ENCODE measurements at regions not wholly inside any gene's neighbourhood (a gene's known extent, or its start where the extent isn't known, plus 50 kb on each side); places are given as distances from the start of the nearest gene placed in this dataset.

- H3K4me3 ChIP-seq (ENCODE audit: low read length in 2 of 2), result no peak overlapping the region
- no peak overlapping the region for H3K9ac ChIP-seq (ENCODE audit: low read length in 2 of 2)
- no peaks in the 10 kb centered on the region for H3K36me3 ChIP-seq (ENCODE audit: control insufficient read depth in 2 of 2, insufficient read depth in 2 of 2, low read length in 2 of 2)
- H3K27ac ChIP-seq (ENCODE audit: low read length), result no peak overlapping the region
- H3K27me3 ChIP-seq (ENCODE audit: control insufficient read depth in 1 of 2, insufficient read depth in 2 of 2, low read length in 2 of 2), result no peaks in the 10 kb centered on the region
- no peaks in the 10 kb centered on the region for H3K4me1 ChIP-seq (ENCODE audit: control insufficient read depth, insufficient read depth, low read length)
- H3K9me3 ChIP-seq (ENCODE audit: control insufficient read depth in 2 of 2, low read length in 2 of 2), result peaks cover 0 to 2% of the 10 kb centered on the region in 2 donors
These were observed 390.4 kb upstream of the VRK2 start for GRCh38 chr2:57656198-57656597.

DNA sequence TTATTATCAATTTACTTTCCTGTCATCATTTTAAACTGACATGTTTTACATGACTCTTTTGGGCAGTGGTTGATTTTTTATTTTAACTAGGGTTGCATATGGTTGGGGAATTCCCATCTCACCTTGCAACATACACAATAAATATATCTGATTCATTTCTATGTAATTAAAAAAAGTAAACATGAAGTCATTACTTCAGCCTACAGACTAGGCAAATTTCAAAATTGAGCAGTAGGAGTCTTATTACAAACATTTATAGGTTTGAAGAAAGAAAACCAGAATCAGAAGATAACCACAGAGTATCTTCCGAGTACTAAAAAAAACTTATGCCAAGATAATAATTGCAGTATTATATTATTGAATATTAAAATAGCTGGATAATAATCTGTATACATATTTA, 377.0 kb upstream of the VRK2 start:
- Histone ChIP-seq H3K27me3 (ENCODE audit: control insufficient read depth in 1 of 2, insufficient read depth in 2 of 2, low read length in 2 of 2) (no peaks in the 10 kb centered on the region), H3K4me1 (ENCODE audit: control insufficient read depth, insufficient read depth, low read length) (no peaks in the 10 kb centered on the region), H3K36me3 (ENCODE audit: control insufficient read depth in 2 of 2, insufficient read depth in 2 of 2, low read length in 2 of 2) (no peaks in the 10 kb centered on the region), H3K9me3 (ENCODE audit: control insufficient read depth in 2 of 2, low read length in 2 of 2) (no peaks in the 10 kb centered on the region), H3K27ac (ENCODE audit: low read length) (no peak overlapping the region), H3K9ac (ENCODE audit: low read length in 2 of 2) (no peak overlapping the region), H3K4me3 (ENCODE audit: low read length in 2 of 2) (no peak overlapping the region)

DNA sequence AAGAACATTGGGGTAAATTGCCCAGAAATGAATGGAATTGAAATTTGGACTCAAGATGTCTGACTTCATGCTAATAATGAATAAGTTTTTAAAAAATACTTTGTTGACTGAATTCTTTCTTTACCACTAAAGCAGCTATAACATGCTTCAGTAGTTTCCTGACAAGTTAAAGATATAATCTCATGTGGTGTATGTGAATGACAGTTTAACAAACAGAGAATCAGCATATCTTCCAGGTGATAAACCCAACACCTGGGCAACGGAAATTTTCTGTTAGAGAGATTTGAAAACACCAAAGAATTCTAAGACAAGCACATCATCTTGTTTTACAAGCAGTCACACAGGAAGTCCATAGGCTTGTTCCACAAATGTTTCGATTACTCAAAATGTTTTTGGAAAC, 372.6 kb upstream of the VRK2 start:
- Histone ChIP-seq H3K27me3 (ENCODE audit: control insufficient read depth in 1 of 2, insufficient read depth in 2 of 2, low read length in 2 of 2) (no peaks in the 10 kb centered on the region), H3K27ac (ENCODE audit: low read length) (no peak overlapping the region), H3K9me3 (ENCODE audit: control insufficient read depth in 2 of 2, low read length in 2 of 2) (no peaks in the 10 kb centered on the region)

GRCh38 chr2:57674743-57675142, 371.9 kb upstream of the VRK2 start:
- Histone ChIP-seq H3K27ac (ENCODE audit: low read length) (no peak overlapping the region), H3K27me3 (ENCODE audit: control insufficient read depth in 1 of 2, insufficient read depth in 2 of 2, low read length in 2 of 2) (no peaks in the 10 kb centered on the region), H3K9me3 (ENCODE audit: control insufficient read depth in 2 of 2, low read length in 2 of 2) (no peaks in the 10 kb centered on the region), H3K4me3 (ENCODE audit: low read length in 2 of 2) (no peak overlapping the region), H3K36me3 (ENCODE audit: control insufficient read depth in 2 of 2, insufficient read depth in 2 of 2, low read length in 2 of 2) (no peaks in the 10 kb centered on the region), H3K4me1 (ENCODE audit: control insufficient read depth, insufficient read depth, low read length) (no peaks in the 10 kb centered on the region), H3K9ac (ENCODE audit: low read length in 2 of 2) (no peak overlapping the region)

More for the DNA sequence above, 372.6 kb upstream of the VRK2 start:
- no peaks in the 10 kb centered on the region for H3K36me3 ChIP-seq (ENCODE audit: control insufficient read depth in 2 of 2, insufficient read depth in 2 of 2, low read length in 2 of 2)
- H3K9ac ChIP-seq (ENCODE audit: low read length in 2 of 2), result no peak overlapping the region
- H3K4me1 ChIP-seq (ENCODE audit: control insufficient read depth, insufficient read depth, low read length), result no peaks in the 10 kb centered on the region
- no peak overlapping the region for H3K4me3 ChIP-seq (ENCODE audit: low read length in 2 of 2)

- H3K36me3 ChIP-seq (ENCODE audit: control insufficient read depth in 2 of 2, insufficient read depth in 2 of 2, low read length in 2 of 2), result no peaks in the 10 kb centered on the region
- no peaks in the 10 kb centered on the region for H3K27me3 ChIP-seq (ENCODE audit: control insufficient read depth in 1 of 2, insufficient read depth in 2 of 2, low read length in 2 of 2)
- H3K9ac ChIP-seq (ENCODE audit: low read length in 2 of 2), result no peak overlapping the region
- no peak overlapping the region for H3K4me3 ChIP-seq (ENCODE audit: low read length in 2 of 2)
- no peaks in the 10 kb centered on the region for H3K9me3 ChIP-seq (ENCODE audit: control insufficient read depth in 2 of 2, low read length in 2 of 2)
- H3K27ac ChIP-seq (ENCODE audit: low read length), result no peak overlapping the region
- no peaks in the 10 kb centered on the region for H3K4me1 ChIP-seq (ENCODE audit: control insufficient read depth, insufficient read depth, low read length)
These were observed 369.3 kb upstream of the VRK2 start for GRCh38 chr2:57677296-57677695.

DNA sequence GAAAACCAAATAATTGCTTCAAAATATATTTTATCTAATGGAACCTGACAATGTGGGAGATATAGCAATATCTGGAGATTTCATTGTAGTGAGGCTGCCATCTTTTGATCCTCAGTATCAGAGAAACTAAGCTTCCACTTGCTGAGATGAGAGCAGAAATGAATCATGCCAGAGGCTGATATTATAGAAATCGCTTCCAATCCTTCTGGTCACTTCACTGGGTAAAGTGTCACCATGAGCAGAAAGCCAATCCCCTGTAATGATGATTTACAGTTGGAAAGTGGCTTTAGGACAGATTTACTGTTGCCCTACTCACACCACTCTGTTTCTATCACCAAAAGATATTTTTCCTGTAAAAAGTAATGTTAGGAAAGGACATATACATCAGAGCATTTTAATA, 365.0 kb upstream of the VRK2 start:
- Histone ChIP-seq H3K27ac (ENCODE audit: low read length) (no peak overlapping the region), H3K9ac (ENCODE audit: low read length in 2 of 2) (no peak overlapping the region), H3K4me1 (ENCODE audit: control insufficient read depth, insufficient read depth, low read length) (no peaks in the 10 kb centered on the region), H3K36me3 (ENCODE audit: control insufficient read depth in 2 of 2, insufficient read depth in 2 of 2, low read length in 2 of 2) (no peaks in the 10 kb centered on the region), H3K9me3 (ENCODE audit: control insufficient read depth in 2 of 2, low read length in 2 of 2) (no peaks in the 10 kb centered on the region), H3K4me3 (ENCODE audit: low read length in 2 of 2) (no peak overlapping the region), H3K27me3 (ENCODE audit: control insufficient read depth in 1 of 2, insufficient read depth in 2 of 2, low read length in 2 of 2) (no peaks in the 10 kb centered on the region)

GRCh38 chr2:57685032-57685431, 361.6 kb upstream of the VRK2 start:
- Histone ChIP-seq H3K36me3 (ENCODE audit: control insufficient read depth in 2 of 2, insufficient read depth in 2 of 2, low read length in 2 of 2) (no peaks in the 10 kb centered on the region), H3K4me3 (ENCODE audit: low read length in 2 of 2) (no peak overlapping the region), H3K4me1 (ENCODE audit: control insufficient read depth, insufficient read depth, low read length) (no peaks in the 10 kb centered on the region)

DNA sequence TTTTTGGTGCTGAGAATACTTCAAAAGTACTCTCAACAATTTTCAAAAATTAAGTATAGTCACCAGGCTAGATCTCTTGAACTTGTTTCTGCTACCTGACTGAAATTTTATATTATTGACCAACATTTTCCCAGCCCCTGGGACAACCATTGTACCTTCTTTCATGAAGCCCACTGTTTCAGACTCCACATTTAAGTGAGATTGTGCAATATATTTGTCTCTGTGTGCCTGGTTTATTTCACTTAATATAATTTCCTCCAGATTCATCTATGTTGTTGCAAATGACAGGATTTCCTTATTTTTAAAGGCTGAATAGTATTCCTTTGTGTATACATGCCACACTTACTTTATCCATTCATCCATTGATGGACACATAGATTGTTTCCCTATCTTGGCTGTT, 354.2 kb upstream of the VRK2 start:
- H3K9me3 ChIP-seq (ENCODE audit: control insufficient read depth in 2 of 2, low read length in 2 of 2), result no peaks in the 10 kb centered on the region
- no peak overlapping the region for H3K27ac ChIP-seq (ENCODE audit: low read length)
- H3K36me3 ChIP-seq (ENCODE audit: control insufficient read depth in 2 of 2, insufficient read depth in 2 of 2, low read length in 2 of 2), result no peaks in the 10 kb centered on the region
- H3K9ac ChIP-seq (ENCODE audit: low read length in 2 of 2), result no peak overlapping the region
- no peak overlapping the region for H3K4me3 ChIP-seq (ENCODE audit: low read length in 2 of 2)
- H3K4me1 ChIP-seq (ENCODE audit: control insufficient read depth, insufficient read depth, low read length), result no peaks in the 10 kb centered on the region
- no peaks in the 10 kb centered on the region for H3K27me3 ChIP-seq (ENCODE audit: control insufficient read depth in 1 of 2, insufficient read depth in 2 of 2, low read length in 2 of 2)

More at GRCh38 chr2:57685032-57685431, 361.6 kb upstream of the VRK2 start:
- H3K9me3 ChIP-seq (ENCODE audit: control insufficient read depth in 2 of 2, low read length in 2 of 2), result no peaks in the 10 kb centered on the region
- H3K27me3 ChIP-seq (ENCODE audit: control insufficient read depth in 1 of 2, insufficient read depth in 2 of 2, low read length in 2 of 2), result no peaks in the 10 kb centered on the region
- no peak overlapping the region for H3K27ac ChIP-seq (ENCODE audit: low read length)
- no peak overlapping the region for H3K9ac ChIP-seq (ENCODE audit: low read length in 2 of 2)

GRCh38 chr2:57693177-57693576, 353.4 kb upstream of the VRK2 start:
- Histone ChIP-seq H3K9me3 (ENCODE audit: control insufficient read depth in 2 of 2, low read length in 2 of 2) (no peaks in the 10 kb centered on the region), H3K27ac (ENCODE audit: low read length) (no peak overlapping the region), H3K4me3 (ENCODE audit: low read length in 2 of 2) (no peak overlapping the region), H3K9ac (ENCODE audit: low read length in 2 of 2) (no peak overlapping the region), H3K36me3 (ENCODE audit: control insufficient read depth in 2 of 2, insufficient read depth in 2 of 2, low read length in 2 of 2) (no peaks in the 10 kb centered on the region), H3K27me3 (ENCODE audit: control insufficient read depth in 1 of 2, insufficient read depth in 2 of 2, low read length in 2 of 2) (no peaks in the 10 kb centered on the region), H3K4me1 (ENCODE audit: control insufficient read depth, insufficient read depth, low read length) (no peaks in the 10 kb centered on the region)

- Histone ChIP-seq H3K9ac (ENCODE audit: low read length in 2 of 2) (no peak overlapping the region), H3K36me3 (ENCODE audit: control insufficient read depth in 2 of 2, insufficient read depth in 2 of 2, low read length in 2 of 2) (no peaks in the 10 kb centered on the region), H3K27ac (ENCODE audit: low read length) (no peak overlapping the region), H3K27me3 (ENCODE audit: control insufficient read depth in 1 of 2, insufficient read depth in 2 of 2, low read length in 2 of 2) (no peaks in the 10 kb centered on the region), H3K4me3 (ENCODE audit: low read length in 2 of 2) (no peak overlapping the region), H3K4me1 (ENCODE audit: control insufficient read depth, insufficient read depth, low read length) (no peaks in the 10 kb centered on the region), H3K9me3 (ENCODE audit: control insufficient read depth in 2 of 2, low read length in 2 of 2) (no peaks in the 10 kb centered on the region)
These were observed 352.6 kb upstream of the VRK2 start for GRCh38 chr2:57693965-57694364.

- no peaks in the 10 kb centered on the region for H3K9me3 ChIP-seq (ENCODE audit: control insufficient read depth in 2 of 2, low read length in 2 of 2)
- no peaks in the 10 kb centered on the region for H3K27me3 ChIP-seq (ENCODE audit: control insufficient read depth in 1 of 2, insufficient read depth in 2 of 2, low read length in 2 of 2)
- no peak overlapping the region for H3K9ac ChIP-seq (ENCODE audit: low read length in 2 of 2)
- no peak overlapping the region for H3K27ac ChIP-seq (ENCODE audit: low read length)
- H3K4me1 ChIP-seq (ENCODE audit: control insufficient read depth, insufficient read depth, low read length), result no peaks in the 10 kb centered on the region
- no peak overlapping the region for H3K4me3 ChIP-seq (ENCODE audit: low read length in 2 of 2)
- H3K36me3 ChIP-seq (ENCODE audit: control insufficient read depth in 2 of 2, insufficient read depth in 2 of 2, low read length in 2 of 2), result no peaks in the 10 kb centered on the region
These were observed 350.6 kb upstream of the VRK2 start for GRCh38 chr2:57696016-57696415.

DNA sequence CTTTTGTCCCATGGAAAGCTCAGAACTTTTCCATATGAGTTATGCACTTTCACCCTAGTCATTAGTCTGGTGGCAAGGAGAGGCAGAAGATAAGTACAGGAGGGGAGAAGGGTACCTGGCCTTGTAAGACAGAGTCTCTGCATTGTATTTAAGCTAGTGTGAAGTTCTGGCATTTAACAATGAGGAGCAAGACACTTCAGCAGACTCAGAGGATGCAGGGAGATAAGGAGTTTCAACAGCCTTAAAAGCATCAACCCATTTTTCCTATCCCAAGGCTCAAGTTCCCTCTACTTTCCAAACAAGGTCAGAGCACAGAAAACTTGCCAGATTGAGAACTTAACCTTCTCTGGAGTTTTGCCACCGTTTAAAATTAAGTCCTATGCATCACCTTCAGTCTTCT, 348.2 kb upstream of the VRK2 start:
- no peaks in the 10 kb centered on the region for H3K27me3 ChIP-seq (ENCODE audit: control insufficient read depth in 1 of 2, insufficient read depth in 2 of 2, low read length in 2 of 2)
- H3K4me1 ChIP-seq (ENCODE audit: control insufficient read depth, insufficient read depth, low read length), result no peaks in the 10 kb centered on the region

More for the DNA sequence above, 348.2 kb upstream of the VRK2 start:
- Histone ChIP-seq H3K4me3 (ENCODE audit: low read length in 2 of 2) (no peak overlapping the region), H3K9me3 (ENCODE audit: control insufficient read depth in 2 of 2, low read length in 2 of 2) (no peaks in the 10 kb centered on the region), H3K27ac (ENCODE audit: low read length) (no peak overlapping the region), H3K36me3 (ENCODE audit: control insufficient read depth in 2 of 2, insufficient read depth in 2 of 2, low read length in 2 of 2) (no peaks in the 10 kb centered on the region), H3K9ac (ENCODE audit: low read length in 2 of 2) (no peak overlapping the region)

Data from stomach smooth muscle (tissue), 2 donors.